Uterus (tissue), 3 donors: ENCODE measurements at regions not wholly inside any gene's neighbourhood (a gene's known extent, or its start where the extent isn't known, plus 50 kb on each side); places are given as distances from the start of the nearest gene placed in this dataset.

Experiments used
- DNase-seq, 2 donors: peaks; one replicate each; pipeline ENCODE4 v3.0.0-alpha.2; 2019 to 2020
- H3K27ac ChIP-seq, 2 donors: fragments of 200-600 bp; sonication (generic); 1 replicate in 1 of 2; 2 replicates in 1 of 2; pipeline ENCODE4 v1.5.1; 2016 to 2018
- H3K27me3 ChIP-seq, 2 donors: fragments of 200-600 bp; sonication (generic); one replicate each; pipeline ENCODE4 v1.5.1; 2018 to 2019; ENCODE audit warnings: control low read depth in 1 of 2
- H3K36me3 ChIP-seq, 2 donors: fragments of 200-600 bp; sonication (generic); one replicate each; pipeline ENCODE4 v1.5.1; 2019; ENCODE audit warnings: control low read depth in 1 of 2
- H3K4me1 ChIP-seq, 2 donors: fragments of 200-600 bp; sonication (generic); one replicate each; pipeline ENCODE4 v1.5.1; 2018 to 2019; ENCODE audit warnings: control low read depth in 1 of 2
- H3K4me3 ChIP-seq, 2 donors: fragments of 200-600 bp; sonication (generic); 1 replicate in 1 of 2; 2 replicates in 1 of 2; pipeline ENCODE4 v1.5.1; 2018 to 2019; ENCODE audit warnings: mild to moderate bottlenecking in 1 of 2
- H3K9me3 ChIP-seq, 2 donors: fragments of 200-600 bp; sonication (generic); one replicate each; pipeline ENCODE4 v1.5.1; 2019; ENCODE audit warnings: control low read depth in 1 of 2
- CTCF ChIP-seq, 4 experiments: fragments of 200-600 bp in 2 of 4; fragments of 450-650 bp in 2 of 4; sonication (generic) in 2 of 4; IDR thresholded peaks; one replicate each; pipeline ENCODE4 v1.5.1; 2016 to 2019; ENCODE audit warnings: antibody characterized with exemption in 4 of 4, mild to moderate bottlenecking in 2 of 4, moderate library complexity in 1 of 4
- POLR2A ChIP-seq, 2 donors: fragments of 450-650 bp; IDR thresholded peaks; one replicate each; pipeline ENCODE4 v1.6.1; 2016; ENCODE audit warnings: antibody characterized with exemption in 2 of 2, mild to moderate bottlenecking in 1 of 2, moderate library complexity in 1 of 2
- intact Hi-C: fragments of 100-400 bp; cut with DNase I; formaldehyde crosslinking; loops from one replicate; pipeline ENCODE4 v1.15.1; 2023; ENCODE audit warnings: low total_unique reads
- donor health status: DM: yes; HTN: yes; CAD: no.

- Histone ChIP-seq H3K4me1 (no peaks in the 10 kb centered on the region), H3K36me3 (no peaks in the 10 kb centered on the region), H3K27ac (no peak overlapping the region), H3K9me3 (no peaks in the 10 kb centered on the region), H3K4me3 (no peak overlapping the region), H3K27me3 (no peaks in the 10 kb centered on the region)
- no peak for DNase-seq
- TF ChIP-seq CTCF (IDR thresholded peaks at IDR 0.05) (no peak), POLR2A (IDR thresholded peaks at IDR 0.05) (no peak)
- intact Hi-C loops: no loop called here
These were observed 780.2 kb upstream of the TBX3 start for GRCh38 chr12:115464111-115464581.

GRCh38 chr12:115461401-115461800 lies 777.4 kb upstream of the TBX3 start:
- no peak for DNase-seq
- intact Hi-C loops: no loop called here
- Histone ChIP-seq H3K36me3 (no peaks in the 10 kb centered on the region), H3K4me3 (no peak overlapping the region), H3K27ac (no peak overlapping the region), H3K4me1 (no peaks in the 10 kb centered on the region), H3K27me3 (no peaks in the 10 kb centered on the region), H3K9me3 (no peaks in the 10 kb centered on the region)
- TF ChIP-seq CTCF (IDR thresholded peaks at IDR 0.05): no peak
- no peak for TF ChIP-seq POLR2A (IDR thresholded peaks at IDR 0.05)

- Histone ChIP-seq H3K36me3 (no peaks in the 10 kb centered on the region), H3K4me3 (no peak overlapping the region), H3K27ac (no peak overlapping the region), H3K27me3 (no peaks in the 10 kb centered on the region), H3K4me1 (no peaks in the 10 kb centered on the region), H3K9me3 (no peaks in the 10 kb centered on the region)
- intact Hi-C loops: no loop called here
- no peak for TF ChIP-seq POLR2A (IDR thresholded peaks at IDR 0.05)
- no peak for TF ChIP-seq CTCF (IDR thresholded peaks at IDR 0.05)
- DNase-seq: no peak
These were observed 773.8 kb upstream of the TBX3 start for GRCh38 chr12:115457798-115458197.

GRCh38 chr12:115456946-115457689 lies 773.1 kb upstream of the TBX3 start:
- Histone ChIP-seq H3K27me3 (no peaks in the 10 kb centered on the region), H3K36me3 (no peaks in the 10 kb centered on the region), H3K9me3 (no peaks in the 10 kb centered on the region), H3K4me1 (no peaks in the 10 kb centered on the region), H3K27ac (no peak overlapping the region), H3K4me3 (no peak overlapping the region)
- DNase-seq: no peak
- intact Hi-C loops: no loop called here
- TF ChIP-seq POLR2A (IDR thresholded peaks at IDR 0.05) (no peak), CTCF (IDR thresholded peaks at IDR 0.05) (no peak)

- H3K27me3 ChIP-seq: no peaks in the 10 kb centered on the region
- intact Hi-C loops: no loop called here
- H3K36me3 ChIP-seq: no peaks in the 10 kb centered on the region
- no peak for DNase-seq
- TF ChIP-seq POLR2A (IDR thresholded peaks at IDR 0.05): no peak
- TF ChIP-seq CTCF (IDR thresholded peaks at IDR 0.05): no peak
- no peaks in the 10 kb centered on the region for H3K4me1 ChIP-seq
- no peaks in the 10 kb centered on the region for H3K9me3 ChIP-seq
- H3K4me3 ChIP-seq: no peak overlapping the region
- H3K27ac ChIP-seq: no peak overlapping the region
These were observed 771.3 kb upstream of the TBX3 start for GRCh38 chr12:115455268-115455681.
